DND-41 (cell line): ENCODE measurements at regions not wholly inside any gene's neighbourhood (a gene's known extent, or its start where the extent isn't known, plus 50 kb on each side); places are given as distances from the start of the nearest gene placed in this dataset.

Source experiments
- ATAC-seq: fragments of 200-7000 bp; cut with Tn5 transposase; 3 replicates; pipeline ENCODE4 v1.9.1; 2021; ENCODE audit warnings: low read depth; ENCODE audit not compliant: insufficient read depth
- DNase-seq: peaks from one replicate; pipeline ENCODE4 v3.0.0-alpha.2; 2020
- H2AFZ ChIP-seq: 2 replicates; pipeline ENCODE4 v1.6.0; 2012; ENCODE audit warnings: low read depth, low read length
- H3K27ac ChIP-seq: 2 replicates; pipeline ENCODE4 v1.5.1; 2012; ENCODE audit warnings: low read length, inconsistent platforms
- H3K27me3 ChIP-seq: fragments of 200-600 bp; sonication (generic); 2 replicates; pipeline ENCODE4 v1.6.0; 2012; ENCODE audit warnings: low read length, mild to moderate bottlenecking, inconsistent platforms; ENCODE audit not compliant: insufficient read depth, poor library complexity
- H3K36me3 ChIP-seq: 2 replicates; pipeline ENCODE4 v1.5.1; 2012; ENCODE audit warnings: low read length, inconsistent platforms; ENCODE audit not compliant: insufficient read depth
- H3K4me1 ChIP-seq: 2 replicates; pipeline ENCODE4 v1.5.1; 2012; ENCODE audit warnings: mild to moderate bottlenecking, low read length; ENCODE audit not compliant: insufficient read depth
- H3K4me2 ChIP-seq: 2 replicates; pipeline ENCODE4 v1.6.0; 2012; ENCODE audit warnings: mild to moderate bottlenecking, moderate library complexity, low read length, inconsistent platforms; ENCODE audit not compliant: insufficient read depth
- H3K4me3 ChIP-seq, 2 experiments: fragments of 200-600 bp in 1 of 2; shearing (Covaris generic) in 1 of 2; 2 replicates each; pipeline ENCODE4 v1.5.1; 2012 to 2016; ENCODE audit warnings: inconsistent platforms in 2 of 2, low read length in 2 of 2, mild to moderate bottlenecking in 2 of 2, low read depth in 1 of 2, moderate library complexity in 1 of 2
- H3K79me2 ChIP-seq: 2 replicates; pipeline ENCODE4 v1.6.0; 2012; ENCODE audit warnings: low read length, inconsistent platforms; ENCODE audit not compliant: insufficient read depth
- H3K9ac ChIP-seq: 2 replicates; pipeline ENCODE4 v1.6.0; 2012; ENCODE audit warnings: low read depth, mild to moderate bottlenecking, inconsistent platforms, low read length, moderate library complexity
- H3K9me3 ChIP-seq: 2 replicates; pipeline ENCODE4 v1.5.1; 2012; ENCODE audit warnings: low read length, moderate library complexity, mild to moderate bottlenecking, inconsistent platforms; ENCODE audit not compliant: insufficient read depth, severe bottlenecking
- H4K20me1 ChIP-seq: 2 replicates; pipeline ENCODE4 v1.6.0; 2012; ENCODE audit warnings: low read length; ENCODE audit not compliant: insufficient read depth
- CTCF ChIP-seq: IDR thresholded peaks from 2 replicates; pipeline ENCODE4 v1.5.1; 2012; ENCODE audit warnings: borderline replicate concordance, low read length, moderate library complexity, mild to moderate bottlenecking; ENCODE audit not compliant: poor library complexity, severe bottlenecking; ENCODE audit errors: extremely low read depth
- EZH2 ChIP-seq: IDR thresholded peaks from 3 replicates; pipeline ENCODE4 v1.6.1; 2012; ENCODE audit warnings: borderline replicate concordance, low read depth, mild to moderate bottlenecking, moderate library complexity, low read length, inconsistent platforms; ENCODE audit not compliant: severe bottlenecking

GRCh38 chr14:22476005-22476751 is 112.8 kb downstream of the DAD1 start:
- Histone ChIP-seq H3K79me2 (no peaks in the 10 kb centered on the region), H4K20me1 (no peaks in the 10 kb centered on the region), H3K27me3 (peaks cover 52% of the 10 kb centered on the region), H3K4me3 (no peak overlapping the region), H3K9me3 (no peaks in the 10 kb centered on the region), H3K36me3 (no peaks in the 10 kb centered on the region), H3K27ac (no peak overlapping the region), H3K9ac (no peak overlapping the region), H3K4me2 (no peak overlapping the region), H2AFZ (no peak overlapping the region), H3K4me1 (peaks cover 20% of the 10 kb centered on the region)
- TF ChIP-seq CTCF, result no peak
- no peak for TF ChIP-seq EZH2
- no peak for DNase-seq
- ATAC-seq, result no peak

- no peak for ATAC-seq
- no peak overlapping the region for H3K4me2 ChIP-seq
- H3K9ac ChIP-seq, result no peak overlapping the region
- no peaks in the 10 kb centered on the region for H3K9me3 ChIP-seq
- peaks cover 45% of the 10 kb centered on the region for H3K27me3 ChIP-seq
- no peak for TF ChIP-seq CTCF
- no peak for TF ChIP-seq EZH2
- no peaks in the 10 kb centered on the region for H4K20me1 ChIP-seq
- DNase-seq, result no peak
- H2AFZ ChIP-seq, result no peak overlapping the region
- no peaks in the 10 kb centered on the region for H3K79me2 ChIP-seq
- no peak overlapping the region for H3K4me3 ChIP-seq
- no peak overlapping the region for H3K27ac ChIP-seq
- H3K4me1 ChIP-seq, result peaks cover 28% of the 10 kb centered on the region
- H3K36me3 ChIP-seq, result no peaks in the 10 kb centered on the region
These were observed 113.6 kb downstream of the DAD1 start for GRCh38 chr14:22475381-22475780.

- DNase-seq, result no peak
- Histone ChIP-seq H3K4me1 (peaks cover 33% of the 10 kb centered on the region), H3K4me3 (no peak overlapping the region), H2AFZ (no peak overlapping the region), H3K4me2 (no peak overlapping the region), H3K9me3 (no peaks in the 10 kb centered on the region), H3K36me3 (no peaks in the 10 kb centered on the region), H3K79me2 (no peaks in the 10 kb centered on the region), H4K20me1 (no peaks in the 10 kb centered on the region), H3K27ac (no peak overlapping the region), H3K27me3 (peaks cover 39% of the 10 kb centered on the region), H3K9ac (no peak overlapping the region)
- ATAC-seq, result no peak
- no peak for TF ChIP-seq CTCF
- TF ChIP-seq EZH2, result no peak
These were observed 114.2 kb downstream of the DAD1 start for GRCh38 chr14:22474730-22475351.
